HG03571 (cell line): ENCODE measurements at regions not wholly inside any gene's neighbourhood (a gene's known extent, or its start where the extent isn't known, plus 50 kb on each side); places are given as distances from the start of the nearest gene placed in this dataset.
"Not testable (repeated sequence)": the region's sequence is repeated elsewhere in the genome, so short reads cannot be mapped to it uniquely, and the experiment has no call there.

Experiments
- ATAC-seq: cut with Tn5 transposase; IDR thresholded peaks from one replicate; pipeline ENCODE4 v1.9.1; 2021; ENCODE audit not compliant: unreplicated experiment

DNA sequence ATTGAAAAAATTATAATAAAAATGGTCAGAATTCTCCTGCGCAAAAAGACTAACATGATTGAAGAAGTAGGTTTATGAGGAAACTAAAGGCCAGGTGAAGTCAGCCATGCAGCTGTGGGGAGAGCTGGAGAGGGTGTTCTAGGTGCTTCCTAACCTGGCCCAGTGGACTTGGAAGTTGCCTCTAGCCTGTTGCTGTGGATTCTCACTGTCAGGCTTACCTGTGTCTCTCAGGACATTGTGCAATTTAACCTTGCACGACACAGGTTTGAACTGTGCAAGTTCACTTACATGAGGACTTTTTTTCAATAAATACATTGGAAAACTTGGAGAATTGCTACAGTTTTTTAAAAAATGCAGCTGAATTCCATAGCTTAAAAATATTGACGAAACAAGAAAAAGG is 266.4 kb downstream of the CXCL12 start:
- no peak for ATAC-seq

DNA sequence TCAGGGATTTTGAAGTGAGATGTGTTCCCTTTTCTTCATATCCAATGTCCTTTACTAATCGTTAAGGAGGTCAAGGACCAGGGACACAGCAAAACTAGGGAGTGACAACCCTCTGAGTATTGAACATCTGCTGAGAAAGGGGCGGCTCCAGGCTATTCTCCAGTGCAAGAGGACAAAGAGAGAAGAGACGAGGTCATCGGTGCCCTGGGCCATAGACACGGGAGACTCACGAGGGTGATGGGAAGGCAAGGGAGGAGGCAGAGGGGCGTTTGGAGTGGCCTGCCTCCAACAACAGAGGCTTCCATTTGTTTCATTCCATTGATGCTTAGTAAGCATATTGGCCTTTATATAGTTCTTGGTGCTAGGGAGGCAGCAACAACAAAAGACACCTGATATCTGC is 268.4 kb downstream of the CXCL12 start:
- no peak for ATAC-seq

DNA sequence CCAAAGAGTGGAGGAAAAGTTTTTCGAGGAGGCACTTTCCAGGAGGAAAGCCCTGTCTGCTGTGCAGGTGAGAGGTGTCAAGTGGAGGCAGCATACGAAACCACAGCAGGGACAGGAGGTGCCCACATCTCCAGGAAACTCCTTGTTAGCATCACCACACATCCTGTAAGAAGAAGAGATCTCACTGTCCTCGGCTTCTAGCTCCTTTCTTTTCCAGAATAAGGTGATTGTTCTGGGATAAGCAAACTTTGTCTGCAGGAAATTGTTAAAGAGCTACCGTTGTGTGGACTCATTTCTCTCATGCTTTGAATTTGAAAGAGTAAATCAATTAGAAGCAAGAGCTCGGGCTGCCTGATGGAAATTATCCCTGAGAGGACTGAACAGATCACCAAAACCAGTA is 269.4 kb downstream of the CXCL12 start:
- ATAC-seq: no peak

DNA sequence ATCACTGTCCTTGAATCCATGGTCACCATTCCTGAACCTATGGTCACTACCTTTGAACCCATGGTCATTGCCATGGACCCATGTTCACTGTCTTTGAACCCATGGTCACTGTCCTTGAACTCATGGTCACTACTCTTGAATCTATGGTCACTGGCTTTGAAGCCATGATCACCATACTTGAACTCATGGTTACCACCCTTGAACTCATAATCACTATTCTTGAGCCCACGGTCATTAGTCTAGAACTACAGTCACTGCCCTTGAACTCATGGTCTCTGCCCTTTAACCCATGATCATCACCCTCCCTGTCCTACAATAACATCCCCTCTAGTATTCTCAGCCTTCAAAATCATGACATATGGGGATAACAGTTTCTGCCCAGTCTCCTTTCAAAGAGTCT is 270.5 kb downstream of the CXCL12 start:
- ATAC-seq: no peak

DNA sequence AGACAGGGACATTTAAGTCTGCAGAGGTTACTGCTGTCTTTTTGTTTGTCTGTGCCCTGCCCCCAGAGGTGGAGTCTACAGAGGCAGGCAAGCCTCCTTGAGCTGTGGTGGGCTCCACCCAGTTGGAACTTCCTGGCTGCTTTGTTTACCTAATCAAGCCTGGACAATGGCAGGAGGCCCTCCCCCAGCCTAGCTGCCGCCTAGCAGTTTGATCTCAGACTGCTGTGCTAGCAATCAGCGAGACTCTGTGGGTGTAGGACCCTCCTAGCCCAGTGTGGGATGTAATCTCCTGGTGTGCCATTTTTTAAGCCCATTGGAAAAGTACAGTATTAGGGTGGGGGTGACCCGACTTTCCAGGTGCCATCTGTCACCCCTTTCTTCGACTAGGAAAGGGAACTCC is 272.6 kb downstream of the CXCL12 start:
- not testable (repeated sequence) for ATAC-seq

DNA sequence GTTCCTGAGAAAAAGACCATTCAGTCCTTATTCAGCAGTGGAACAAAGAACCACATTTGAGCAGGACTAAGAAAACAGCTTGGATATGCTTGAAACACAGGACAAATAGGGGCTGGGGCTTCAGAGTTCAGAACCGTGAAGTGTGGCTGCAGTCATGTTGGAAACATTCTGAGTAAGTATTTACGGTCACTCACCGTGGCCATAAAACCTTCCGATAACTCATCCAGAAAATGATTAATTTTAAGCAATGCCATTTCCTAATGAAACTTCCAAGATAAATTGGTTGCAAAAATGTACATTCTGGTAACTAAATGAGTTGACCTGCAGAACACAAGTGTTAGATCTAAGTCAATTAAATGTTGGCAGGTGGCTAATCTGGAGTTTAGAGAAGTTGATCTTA is 279.2 kb downstream of the CXCL12 start:
- ATAC-seq: no peak

DNA sequence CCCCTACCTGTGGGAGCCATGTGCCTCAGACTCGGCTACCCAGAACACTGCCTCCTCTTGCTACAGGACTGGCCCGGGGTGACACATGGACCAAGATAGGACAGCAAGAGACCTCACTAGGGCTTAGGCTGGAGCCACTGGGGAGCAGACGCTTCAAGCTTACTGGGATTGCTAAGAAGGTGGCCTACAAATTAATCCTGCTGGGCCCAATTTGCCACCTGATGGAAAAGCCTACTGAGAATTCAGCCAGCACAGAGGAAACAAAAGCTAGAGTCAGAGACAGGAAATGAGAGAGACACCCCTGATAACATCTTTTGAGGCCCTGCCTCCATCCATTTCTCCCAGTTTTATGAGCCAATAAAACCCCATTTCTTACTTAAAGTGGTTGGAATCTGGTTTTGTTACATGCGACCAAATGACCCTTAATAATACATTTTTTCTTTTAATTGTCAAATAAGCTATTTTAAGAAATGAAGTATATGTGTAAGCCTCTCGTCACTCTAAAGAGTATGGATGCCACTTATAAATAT is 282.1 kb downstream of the CXCL12 start:
- no peak for ATAC-seq

DNA sequence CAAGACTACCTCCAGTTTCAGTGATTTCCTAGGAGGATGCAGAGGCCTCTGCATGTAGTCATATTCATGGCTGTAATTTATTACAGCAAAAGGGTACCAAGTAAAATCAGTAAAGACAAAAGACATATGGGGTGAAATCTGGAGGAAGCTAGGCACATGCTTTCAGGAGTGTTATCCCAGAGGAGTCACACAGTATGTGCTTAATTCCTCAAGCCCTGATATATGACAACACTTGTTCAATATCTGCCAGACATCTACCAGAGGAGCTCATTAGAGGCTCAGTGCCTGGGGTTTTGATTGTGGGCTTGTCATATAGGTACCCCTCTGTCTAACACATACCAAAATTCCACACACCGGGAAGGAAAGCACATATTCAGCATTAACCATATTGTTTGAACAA is 283.8 kb downstream of the CXCL12 start:
- ATAC-seq: no peak

DNA sequence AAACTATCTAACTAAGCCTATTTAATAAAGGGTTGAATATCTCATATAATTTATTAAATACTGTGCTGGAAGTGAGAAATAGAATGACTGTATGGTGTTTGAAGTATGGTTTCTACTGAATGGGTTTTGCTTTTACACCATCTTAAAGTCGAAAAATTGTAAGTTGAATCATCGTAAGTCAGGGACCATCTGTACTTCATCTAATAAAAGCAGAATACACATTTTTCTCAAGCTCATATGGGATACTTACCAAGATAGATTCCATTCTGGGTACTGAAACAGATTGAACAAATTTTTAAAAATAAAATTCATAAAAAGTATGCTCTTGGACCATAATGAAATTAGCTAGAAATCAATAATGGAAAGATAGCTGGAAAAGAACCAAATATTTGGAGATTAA is 285.4 kb downstream of the CXCL12 start:
- ATAC-seq: no peak

DNA sequence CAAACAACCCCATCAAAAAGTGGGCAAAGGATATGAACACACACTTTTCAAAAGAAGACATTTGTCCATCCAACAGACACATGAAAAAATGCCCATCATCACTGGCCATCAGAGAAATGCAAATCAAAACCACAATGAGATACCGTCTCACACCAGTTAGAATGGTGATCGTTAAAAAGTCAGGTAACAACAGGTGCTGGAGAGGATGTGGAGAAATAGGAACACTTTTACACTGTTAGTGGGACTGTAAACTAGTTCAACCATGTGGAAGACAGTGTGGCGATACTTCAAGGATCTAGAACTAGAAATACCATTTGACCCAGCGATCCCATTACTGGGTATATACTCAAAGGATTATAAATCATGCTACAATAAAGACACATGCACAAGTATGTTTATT is 288.7 kb downstream of the CXCL12 start:
- not testable (repeated sequence) for ATAC-seq

DNA sequence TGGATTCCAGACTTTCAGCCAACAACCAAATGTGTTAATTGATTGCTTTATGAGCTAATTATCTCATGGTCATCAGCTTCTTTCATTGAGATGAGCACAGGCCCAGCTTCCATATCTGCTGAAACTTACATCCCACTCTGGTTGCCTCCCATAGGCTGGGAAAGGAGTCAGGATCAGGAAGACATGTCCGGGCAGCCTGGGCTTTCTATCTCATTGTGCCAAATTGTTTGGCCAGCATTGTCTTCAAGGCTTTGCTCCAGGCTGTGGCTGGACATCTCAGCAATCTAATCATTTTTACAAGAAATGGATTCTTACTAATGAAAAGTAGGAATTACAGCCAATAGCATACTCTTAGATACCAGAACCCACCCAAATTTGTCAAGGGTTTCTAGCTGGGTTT is 295.2 kb downstream of the CXCL12 start:
- no peak for ATAC-seq

DNA sequence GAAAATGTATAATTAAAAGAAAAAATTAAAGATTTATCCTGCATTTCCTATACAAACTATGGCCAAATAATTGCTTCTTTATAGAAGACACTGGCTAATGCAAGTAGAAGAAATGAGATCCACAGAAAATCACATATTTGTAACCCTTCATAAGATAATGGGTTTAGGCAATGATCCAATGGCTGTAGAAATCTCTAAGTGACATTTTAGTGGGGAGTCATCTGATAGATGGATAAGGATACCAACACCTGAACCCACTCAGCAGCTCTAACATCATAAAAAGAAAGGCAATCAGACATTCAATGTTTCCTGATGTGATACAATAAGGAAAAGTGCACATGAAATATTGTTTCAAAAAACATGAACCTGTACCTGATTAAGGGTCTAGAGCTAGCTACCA is 297.5 kb downstream of the CXCL12 start:
- ATAC-seq: no peak

DNA sequence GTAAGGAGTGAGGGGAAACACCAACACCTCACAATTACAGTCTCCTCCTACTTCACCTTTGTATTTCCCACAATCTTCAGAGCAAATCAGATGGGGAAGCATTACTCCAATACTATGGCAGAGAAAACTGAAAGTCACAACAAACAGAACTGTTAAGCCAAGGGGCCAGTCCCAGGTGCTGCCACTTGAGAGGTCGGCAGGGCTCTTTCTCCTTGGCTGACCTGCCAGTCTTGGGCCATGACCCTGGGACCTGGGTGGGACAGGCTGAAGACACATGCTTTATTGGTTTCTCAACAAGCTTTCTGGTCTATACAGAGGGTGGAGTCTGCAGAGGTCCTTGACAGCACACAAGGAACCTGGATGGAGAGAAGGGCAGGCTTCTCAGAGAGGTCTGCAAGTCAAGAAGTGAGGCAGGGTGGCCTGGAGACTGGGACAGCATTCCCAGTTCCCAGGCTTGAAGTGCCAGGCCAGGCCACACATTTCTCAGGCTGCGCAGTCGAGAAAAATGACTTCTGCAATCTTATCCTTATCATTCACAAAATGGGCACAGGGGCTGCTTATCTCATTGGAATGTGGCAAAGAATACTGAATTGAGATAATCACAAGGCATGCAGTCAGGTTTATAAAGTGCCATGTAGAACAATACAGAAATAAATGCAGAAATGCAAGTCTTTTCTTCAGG is 301.0 kb downstream of the CXCL12 start:
- ATAC-seq: no peak

DNA sequence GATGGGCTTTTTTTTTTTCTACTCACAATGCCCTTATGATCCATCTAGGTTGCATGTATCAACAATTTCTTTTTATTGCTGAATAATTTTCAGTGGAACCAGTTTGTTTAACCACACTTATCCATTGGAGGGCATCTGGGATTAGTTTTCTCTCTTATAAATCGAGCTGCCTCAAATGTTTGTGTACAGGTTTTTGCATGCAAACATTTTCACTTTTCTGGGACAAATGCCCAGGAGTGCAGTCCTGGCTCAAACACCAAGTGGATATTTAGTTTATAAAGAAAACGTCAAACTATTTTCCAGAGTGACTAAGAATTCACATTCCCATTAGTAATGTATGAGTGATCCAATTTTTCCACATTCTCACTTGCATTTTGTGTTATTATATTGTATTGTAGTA is 313.4 kb downstream of the CXCL12 start:
- no peak for ATAC-seq

DNA sequence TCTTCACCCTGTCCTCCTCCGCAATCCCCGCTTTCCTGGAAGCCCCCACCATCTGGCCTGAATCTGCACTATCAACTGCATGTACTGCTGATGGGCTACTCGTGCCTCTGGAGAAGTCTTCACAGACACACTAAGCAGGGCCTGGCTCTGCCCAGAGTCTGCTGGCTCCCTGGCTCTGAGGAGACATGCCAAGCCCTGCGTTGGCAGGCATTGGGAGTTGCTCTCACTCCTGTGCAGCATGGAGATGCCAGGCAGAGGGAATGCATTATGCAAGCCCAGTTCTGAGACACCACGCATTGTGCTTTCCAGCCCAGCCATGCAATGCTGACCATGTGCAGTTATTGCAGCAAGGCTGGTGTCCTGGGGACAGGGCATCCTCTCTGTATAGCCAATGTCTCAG is 314.6 kb downstream of the CXCL12 start:
- ATAC-seq: no peak

DNA sequence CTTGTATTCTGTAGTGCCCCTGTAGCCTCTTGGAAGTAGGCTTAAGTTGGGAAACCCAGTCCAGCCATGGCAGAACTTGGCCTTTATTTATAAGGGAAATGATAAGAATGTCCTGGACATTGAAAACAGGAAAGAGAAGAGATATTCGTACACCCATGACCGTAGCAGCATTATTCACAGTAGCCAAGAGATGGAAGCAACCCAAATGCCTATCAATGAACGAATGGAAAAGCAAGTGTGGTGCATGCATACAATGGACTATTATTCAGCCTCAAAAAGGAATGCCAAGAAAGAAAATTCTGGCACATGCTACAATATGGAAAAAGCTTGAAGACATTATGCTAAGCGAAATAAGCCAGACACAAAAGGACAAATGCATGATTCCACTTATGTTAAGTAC is 315.3 kb downstream of the CXCL12 start:
- ATAC-seq: no peak

DNA sequence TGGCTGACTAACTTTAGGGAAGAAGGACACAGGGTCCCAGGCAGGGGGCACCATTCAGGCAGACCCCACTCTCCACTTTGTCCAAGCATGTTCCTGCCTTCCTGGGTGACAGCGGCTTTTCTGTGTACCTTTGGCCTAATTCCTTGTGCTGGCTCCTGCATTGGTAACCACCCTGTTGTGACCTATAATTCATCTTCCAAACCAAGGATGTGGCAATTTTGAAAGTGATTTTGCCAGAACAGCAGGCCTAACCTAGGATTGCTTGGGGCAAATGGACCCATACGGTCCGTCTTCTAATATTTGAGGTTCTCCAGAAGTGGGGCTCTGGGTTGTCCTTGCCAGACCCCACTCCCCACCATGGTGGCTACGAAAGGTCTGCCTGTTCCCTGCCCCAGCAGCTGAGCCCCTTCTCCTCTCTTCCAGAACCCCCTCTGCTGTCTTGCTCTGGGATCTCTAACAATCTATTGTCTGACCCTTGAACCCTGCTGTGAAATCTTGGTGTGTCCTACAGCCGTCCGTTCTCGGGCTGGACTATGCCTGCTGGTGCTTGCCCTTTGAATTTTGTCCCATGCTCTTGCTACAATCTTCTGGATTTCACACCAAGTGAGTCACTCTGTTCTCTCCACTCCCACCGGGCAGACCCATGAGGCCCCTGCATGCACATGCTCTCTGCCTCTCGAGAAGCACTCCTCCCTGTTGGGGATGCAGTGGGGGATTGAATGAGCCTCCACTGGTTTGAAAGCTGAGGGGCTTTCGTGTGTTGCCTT is 316.0 kb downstream of the CXCL12 start:
- ATAC-seq: no peak

DNA sequence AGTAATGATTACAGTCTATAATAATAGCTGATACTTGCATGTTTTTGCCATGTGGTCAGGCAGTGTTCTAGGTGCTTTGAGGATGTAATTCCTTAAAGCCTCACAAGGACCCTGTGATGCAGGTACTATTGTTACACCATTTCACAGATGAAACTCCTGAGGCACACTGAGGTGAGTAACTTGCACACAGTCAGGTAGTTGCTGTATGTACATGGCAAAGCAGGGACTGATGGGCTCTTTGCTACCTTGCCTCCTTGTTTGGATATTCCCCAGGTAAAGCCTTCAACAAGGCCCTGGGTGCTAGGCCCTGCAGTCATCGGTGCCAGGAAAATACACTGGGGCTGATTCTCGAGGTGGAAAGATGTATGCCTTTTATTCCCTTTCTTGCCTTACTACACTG is 317.5 kb downstream of the CXCL12 start:
- ATAC-seq: no peak

DNA sequence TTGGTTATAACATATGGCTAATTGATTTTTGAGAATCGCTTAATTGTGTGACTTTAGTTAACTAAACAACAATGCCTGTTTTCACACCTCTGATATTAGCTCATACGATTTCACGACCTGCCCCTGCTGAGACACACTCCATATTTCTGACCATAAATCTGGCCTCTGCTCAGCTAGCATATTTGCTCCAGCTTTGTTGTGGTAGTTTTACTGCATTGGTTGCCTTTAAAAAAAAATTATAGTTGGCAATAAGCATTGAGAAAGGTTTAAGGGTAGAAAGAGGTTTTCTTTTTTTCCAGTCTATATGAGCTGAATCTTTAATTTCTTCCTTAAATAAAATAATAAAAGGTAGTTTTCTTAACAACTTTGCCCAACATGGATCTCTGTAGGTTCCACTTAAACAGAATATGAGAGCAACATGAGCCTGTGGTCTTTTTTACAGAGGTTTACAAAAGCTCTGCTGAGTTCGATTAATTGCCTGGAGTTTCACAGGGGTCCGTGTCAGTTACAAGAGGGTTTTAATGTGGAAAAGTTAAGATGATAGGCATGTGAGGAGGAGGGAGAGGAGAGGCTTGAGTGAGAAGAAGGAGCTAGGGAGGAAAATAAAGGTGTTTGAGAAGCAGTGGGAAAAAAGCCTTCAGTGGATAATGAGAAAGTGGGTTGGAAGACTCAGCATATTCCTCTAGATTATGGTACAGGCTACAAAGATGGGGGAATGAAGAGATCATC is 318.2 kb downstream of the CXCL12 start:
- ATAC-seq: no peak

DNA sequence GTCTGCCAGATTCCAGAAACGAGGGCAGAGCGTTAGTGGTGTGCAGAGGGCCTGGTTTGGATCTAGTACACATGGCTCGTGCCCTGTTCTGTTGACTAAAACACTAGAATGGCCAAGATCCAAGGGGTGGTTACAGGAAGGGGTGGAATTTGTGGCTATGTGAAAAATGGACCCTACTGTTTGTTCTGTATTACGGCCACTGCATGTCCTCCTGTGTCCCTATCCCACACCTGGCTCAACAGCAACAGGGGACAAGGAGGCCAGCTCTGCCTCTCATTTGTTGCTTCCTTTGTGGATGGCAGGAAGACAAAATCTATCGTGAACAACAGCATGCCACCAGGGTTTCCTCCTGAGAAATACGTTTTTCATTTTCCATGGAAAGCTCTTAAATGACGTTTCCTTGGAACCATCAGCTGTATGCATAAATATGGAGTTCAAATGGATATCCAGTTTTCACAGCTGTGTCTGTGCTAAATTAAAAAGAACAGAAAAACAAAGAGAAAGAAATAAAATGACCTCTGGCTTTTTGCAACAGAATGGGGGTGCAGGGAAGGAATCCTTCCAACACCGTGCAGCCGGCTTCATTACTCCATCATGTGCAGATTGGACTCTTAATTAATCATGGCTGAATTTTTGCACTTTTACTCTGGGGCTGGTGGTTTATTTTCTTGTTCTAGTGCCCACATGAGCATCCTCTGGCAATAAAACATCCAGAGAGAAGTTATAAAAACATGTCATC is 318.9 kb downstream of the CXCL12 start:
- ATAC-seq: no peak
